Erythroblast (primary cell): ENCODE measurements at regions not wholly inside any gene's neighbourhood (a gene's known extent, or its start where the extent isn't known, plus 50 kb on each side); places are given as distances from the start of the nearest gene placed in this dataset.

Source experiments
- DNase-seq, 2 experiments: peaks; one replicate each; lab custom pipeline; 2025; lab: John Stamatoyannopoulos, UW
- GATA1 ChIP-seq: IDR thresholded peaks from 2 replicates; pipeline ENCODE4 v1.6.1; 2011; ENCODE audit warnings: low read depth, mild to moderate bottlenecking, control low read depth, low read length, moderate library complexity
- POLR2A ChIP-seq: IDR thresholded peaks from 2 replicates; pipeline ENCODE4 v1.6.1; 2011; ENCODE audit warnings: mild to moderate bottlenecking, low read length

DNA sequence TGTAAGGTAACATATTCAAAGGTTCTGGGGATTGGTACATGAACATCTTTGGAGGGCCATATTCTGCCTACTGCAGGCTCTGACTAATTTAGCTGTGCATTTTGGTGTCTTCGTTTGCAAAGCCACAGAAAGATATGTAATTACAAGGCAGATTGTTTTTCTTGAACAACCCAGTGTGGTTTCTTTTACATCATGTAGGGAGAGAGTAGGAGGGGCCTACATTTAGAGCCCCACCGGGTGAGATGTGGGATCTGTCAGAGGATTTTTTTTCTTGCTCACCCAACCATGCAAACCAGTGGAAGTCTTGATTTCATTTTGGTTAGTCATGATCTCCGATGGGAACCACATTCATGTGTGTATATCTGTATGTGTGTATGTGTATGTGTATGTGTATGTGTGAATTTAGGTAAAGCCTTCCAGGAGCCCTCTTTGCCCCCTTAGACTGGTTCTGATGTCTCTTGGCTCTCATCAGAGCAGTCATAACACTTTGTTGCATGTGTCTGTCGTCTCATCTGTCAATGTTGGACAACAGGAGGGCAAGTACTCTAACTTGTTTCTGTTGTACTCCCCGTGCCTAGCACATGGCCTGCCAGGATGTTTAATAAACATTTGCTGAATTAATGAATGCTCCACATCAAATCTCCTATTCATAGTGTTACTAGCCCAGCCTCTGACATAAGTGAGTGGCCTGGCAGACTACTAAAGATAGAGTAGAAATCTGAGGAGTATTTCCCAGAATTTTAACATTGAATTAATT, 239.9 kb downstream of the MTX2 start:
- DNase-seq, result no peak
- TF ChIP-seq POLR2A, result no peak
- no peak for TF ChIP-seq GATA1

DNA sequence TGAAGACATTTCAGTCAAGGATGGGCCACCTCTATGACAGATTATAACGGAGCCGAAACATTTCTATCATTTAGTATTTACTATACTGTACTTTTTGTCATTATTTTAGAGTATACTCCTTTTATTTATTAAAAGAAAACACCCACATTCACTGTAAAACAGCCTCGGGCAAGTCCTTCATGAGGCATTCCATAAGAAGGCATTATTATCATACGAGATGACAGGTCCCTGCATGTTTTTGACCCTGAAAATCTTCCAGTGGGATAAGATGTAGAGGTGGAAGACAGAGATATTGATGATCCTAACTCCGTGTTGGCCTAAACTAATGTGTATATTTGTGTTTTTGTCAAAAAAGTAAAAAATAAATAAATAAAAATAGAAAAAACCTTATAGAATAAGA, 245.0 kb downstream of the MTX2 start:
- DNase-seq, result no peak
- no peak for TF ChIP-seq GATA1
- TF ChIP-seq POLR2A, result no peak

DNA sequence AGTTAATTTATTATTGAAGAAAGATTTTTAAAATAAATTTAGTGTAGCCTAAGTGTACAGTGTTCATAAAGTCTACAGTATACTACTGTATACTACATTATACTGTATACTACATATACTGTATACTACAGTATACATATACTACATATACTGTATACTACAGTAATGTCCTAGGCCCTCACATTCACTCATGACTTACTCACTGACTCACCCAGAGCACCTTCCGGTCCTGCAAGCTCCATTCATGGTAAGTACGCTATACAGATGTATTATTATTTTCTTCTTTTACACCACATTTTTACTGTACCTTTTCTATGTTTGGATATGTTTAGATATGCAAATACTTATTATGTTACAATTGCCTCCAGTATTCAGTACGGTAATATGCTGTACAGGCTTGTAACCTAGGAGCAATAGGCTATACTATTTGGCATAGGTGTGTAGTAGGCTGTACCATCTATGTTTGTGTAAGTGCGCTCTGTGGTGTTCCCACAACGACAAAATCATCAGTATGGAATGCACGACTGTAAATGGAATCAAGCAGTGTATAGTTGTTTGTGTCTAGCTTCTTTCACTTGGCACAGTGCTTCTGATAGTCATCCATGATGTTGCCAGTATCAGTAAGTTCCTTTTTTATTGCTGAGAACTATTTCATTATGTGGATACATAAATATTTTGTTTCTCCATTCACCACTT, 245.7 kb downstream of the MTX2 start:
- DNase-seq, result no peak
- TF ChIP-seq GATA1 (no peak), POLR2A (no peak)

- DNase-seq, result no peak
- TF ChIP-seq POLR2A (no peak), GATA1 (no peak)
Measured at GRCh38 chr2:176516051-176516602, 246.9 kb downstream of the MTX2 start.

DNA sequence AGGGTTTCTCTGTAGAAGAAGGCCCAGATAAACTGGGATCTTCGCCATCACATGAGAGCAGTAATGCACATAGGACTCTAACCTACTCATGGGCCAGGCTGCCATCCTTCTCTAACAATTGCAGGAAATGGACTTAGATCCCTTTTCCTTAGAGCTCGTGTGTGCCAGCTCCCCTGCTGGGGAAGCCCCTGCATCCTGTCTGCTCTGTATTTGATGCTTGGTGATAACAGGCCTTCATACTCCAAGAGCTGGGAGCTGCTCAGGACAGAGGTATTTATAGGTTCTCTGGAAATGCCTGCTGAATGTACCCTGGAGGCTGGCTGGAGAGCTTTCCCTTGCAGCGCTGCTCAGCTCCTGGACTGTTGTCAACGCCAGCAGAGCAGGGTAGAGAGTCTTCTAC, 249.6 kb downstream of the MTX2 start:
- no peak for DNase-seq
- TF ChIP-seq GATA1, result no peak
- TF ChIP-seq POLR2A, result no peak

- TF ChIP-seq POLR2A, result no peak
- no peak for TF ChIP-seq GATA1
- DNase-seq, result no peak
Measured at GRCh38 chr2:176521878-176522670, 252.8 kb downstream of the MTX2 start.

DNA sequence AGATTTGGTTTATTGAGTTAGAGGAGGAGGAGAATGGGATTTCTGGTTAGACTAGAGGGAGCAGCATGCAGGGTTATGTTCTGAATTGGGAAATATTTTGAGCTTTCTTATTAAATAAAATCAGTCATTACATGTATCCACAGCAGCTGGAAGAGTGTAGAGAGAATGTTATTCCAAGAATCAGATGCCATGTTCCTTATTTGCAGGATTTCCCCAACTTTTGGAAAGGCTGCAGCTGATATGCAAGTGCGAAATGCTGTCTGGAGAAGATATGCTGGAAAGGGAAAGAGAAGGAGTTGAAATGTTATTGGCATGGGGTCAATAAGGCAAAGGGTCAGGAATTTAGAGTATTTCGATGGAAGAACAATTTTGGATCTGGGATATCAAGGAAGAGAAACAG, 255.8 kb downstream of the MTX2 start:
- TF ChIP-seq GATA1, result no peak
- TF ChIP-seq POLR2A, result no peak
- no peak for DNase-seq

GRCh38 chr2:176526995-176527901, 258.0 kb downstream of the MTX2 start:
- no peak for DNase-seq
- TF ChIP-seq POLR2A (no peak), GATA1 (no peak)

- DNase-seq, result no peak
- TF ChIP-seq POLR2A (no peak), GATA1 (no peak)
Measured at GRCh38 chr2:176531608-176532007, 262.4 kb downstream of the MTX2 start.

DNA sequence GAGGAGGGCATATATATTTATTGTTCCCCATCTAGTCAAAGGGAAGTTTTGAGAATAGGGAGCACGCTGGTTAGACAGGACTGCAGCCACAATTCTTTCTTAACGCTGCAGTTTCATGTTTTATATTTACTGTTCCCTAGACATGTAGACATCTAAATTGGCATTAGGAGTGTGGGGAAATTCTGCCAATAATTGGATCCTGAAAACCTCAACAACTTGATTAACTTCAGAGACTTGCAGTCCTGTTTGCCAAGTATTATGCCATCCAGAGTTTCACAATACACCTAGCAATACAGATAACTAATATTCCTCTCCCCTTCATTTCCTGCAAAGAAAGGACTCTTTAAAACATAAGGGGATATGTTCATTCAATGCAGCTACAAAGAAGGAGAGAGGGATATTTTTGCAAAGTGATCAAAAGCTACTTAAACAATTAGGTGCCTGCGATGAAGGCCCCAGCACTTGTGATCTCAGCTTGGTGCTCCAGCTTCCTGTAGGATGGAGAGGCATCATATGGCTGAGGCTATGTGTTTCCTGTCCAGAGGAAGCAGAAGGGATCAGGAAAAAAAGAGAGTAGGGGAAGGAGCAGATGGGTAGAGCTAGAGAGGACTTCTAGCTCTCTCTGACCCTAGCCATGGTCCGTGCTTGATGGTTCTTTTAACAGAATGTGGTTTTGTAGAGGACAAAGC, 264.4 kb downstream of the MTX2 start:
- TF ChIP-seq GATA1 (no peak), POLR2A (no peak)
- DNase-seq, result no peak

GRCh38 chr2:176534798-176535466, 265.7 kb downstream of the MTX2 start:
- no peak for DNase-seq
- no peak for TF ChIP-seq GATA1
